RWPE1 (cell line): ENCODE measurements at regions not wholly inside any gene's neighbourhood (a gene's known extent, or its start where the extent isn't known, plus 50 kb on each side); places are given as distances from the start of the nearest gene placed in this dataset.

ENCODE experiments used
- CTCF ChIA-PET: fragments of 350-600 bp; sonication (Branson Sonifier 250); formaldehyde crosslinking; extraction: SDS; loops from one replicate; lab custom pipeline; 2021; lab: Yijun Ruan, JAX
- POLR2A ChIA-PET: fragments of 400-600 bp; formaldehyde crosslinking; extraction: SDS; loops from one replicate; lab custom pipeline; 2020; ENCODE audit warnings: antibody characterized with exemption; ENCODE audit not compliant: low non-redundant PET; lab: Yijun Ruan, JAX
- DNase-seq: peaks from one replicate; pipeline ENCODE4 v3.0.0; 2012; ENCODE audit warnings: low spot score
- H3K27ac ChIP-seq: fragments of 450-650 bp; 2 replicates; pipeline ENCODE4 v1.5.1; 2017
- TF ChIP-seq, protein P1 (sequence below): fragments of 450-650 bp; conservative IDR thresholded peaks from 2 replicates; pipeline ENCODE4 v1.5.1; 2017; ENCODE audit warnings: low read depth, mild to moderate bottlenecking

DNA sequence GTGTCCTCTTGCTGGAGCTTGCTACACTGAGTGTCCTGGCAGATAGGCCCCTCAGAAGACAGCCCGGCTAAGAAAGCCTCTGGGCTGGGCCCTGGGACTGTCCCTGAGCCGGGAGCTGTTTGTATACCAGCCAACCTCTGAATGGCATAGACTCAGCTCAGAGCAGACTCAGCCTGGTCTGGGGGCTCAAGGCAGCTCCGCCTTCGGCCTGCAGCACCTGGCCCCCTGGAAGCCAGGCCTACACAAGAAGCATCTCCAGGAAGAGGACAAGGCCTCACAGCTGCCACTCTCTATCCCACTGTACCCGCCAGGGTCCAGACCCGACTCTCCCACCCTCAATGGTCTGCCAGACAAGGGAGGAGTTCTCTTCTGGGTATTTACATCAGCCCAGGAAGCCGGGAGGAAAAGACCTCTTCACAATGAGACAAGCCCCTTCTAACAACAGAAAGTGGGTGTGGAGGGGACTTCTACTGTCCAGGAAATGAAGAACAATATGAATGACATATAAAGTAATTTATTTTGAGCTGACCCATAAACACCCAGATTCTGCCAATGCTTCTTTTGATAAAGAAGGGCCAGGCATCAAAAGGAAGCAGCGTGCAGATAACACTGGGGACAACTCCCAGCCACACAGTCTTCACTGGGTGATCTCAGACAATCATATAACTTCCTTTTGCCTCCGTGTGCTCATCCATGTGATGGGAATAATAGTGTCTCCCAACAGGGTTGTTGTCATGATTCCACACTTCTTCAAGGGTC is 110.2 kb downstream of the TPRA1 start:
- POLR2A ChIA-PET: no interaction called here
- H3K27ac ChIP-seq: no peak overlapping the region
- DNase-seq: no peak
- TF ChIP-seq, protein P1, sequence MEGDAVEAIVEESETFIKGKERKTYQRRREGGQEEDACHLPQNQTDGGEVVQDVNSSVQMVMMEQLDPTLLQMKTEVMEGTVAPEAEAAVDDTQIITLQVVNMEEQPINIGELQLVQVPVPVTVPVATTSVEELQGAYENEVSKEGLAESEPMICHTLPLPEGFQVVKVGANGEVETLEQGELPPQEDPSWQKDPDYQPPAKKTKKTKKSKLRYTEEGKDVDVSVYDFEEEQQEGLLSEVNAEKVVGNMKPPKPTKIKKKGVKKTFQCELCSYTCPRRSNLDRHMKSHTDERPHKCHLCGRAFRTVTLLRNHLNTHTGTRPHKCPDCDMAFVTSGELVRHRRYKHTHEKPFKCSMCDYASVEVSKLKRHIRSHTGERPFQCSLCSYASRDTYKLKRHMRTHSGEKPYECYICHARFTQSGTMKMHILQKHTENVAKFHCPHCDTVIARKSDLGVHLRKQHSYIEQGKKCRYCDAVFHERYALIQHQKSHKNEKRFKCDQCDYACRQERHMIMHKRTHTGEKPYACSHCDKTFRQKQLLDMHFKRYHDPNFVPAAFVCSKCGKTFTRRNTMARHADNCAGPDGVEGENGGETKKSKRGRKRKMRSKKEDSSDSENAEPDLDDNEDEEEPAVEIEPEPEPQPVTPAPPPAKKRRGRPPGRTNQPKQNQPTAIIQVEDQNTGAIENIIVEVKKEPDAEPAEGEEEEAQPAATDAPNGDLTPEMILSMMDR: no peak
- CTCF ChIA-PET: interaction anchor here (0.6 to 0.8 kb wide), 2 partner anchors 50 to 67 kb away, joined by 3 to 5 read pairs; no protein-coding TSS in a partner anchor

DNA sequence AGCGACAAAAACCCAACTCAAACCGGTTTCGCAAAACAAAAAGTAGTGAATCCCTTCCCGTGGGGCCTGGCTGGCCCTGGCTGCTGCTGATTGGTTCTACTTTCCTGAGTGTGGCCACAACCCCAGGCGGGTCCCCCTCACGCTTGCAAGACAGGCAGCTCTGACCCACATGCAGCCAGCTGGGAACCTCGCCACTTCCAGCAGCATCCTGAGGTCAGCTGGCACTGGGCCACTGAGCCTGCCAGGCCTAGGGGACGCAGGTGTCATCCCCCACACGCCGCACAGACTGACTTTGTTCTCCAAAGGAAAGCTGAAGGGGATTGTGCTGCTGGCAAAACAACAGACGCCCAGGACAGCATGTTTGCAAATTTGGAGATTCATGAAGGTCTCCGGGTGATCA is 111.1 kb downstream of the TPRA1 start:
- no peak for DNase-seq
- TF ChIP-seq, protein P1: no peak
- no peak overlapping the region for H3K27ac ChIP-seq
- ChIA-PET POLR2A (no interaction called here), CTCF (interaction anchor here (0.6 to 0.8 kb wide), 2 partner anchors 51 to 68 kb away, joined by 3 to 5 read pairs; no protein-coding TSS in a partner anchor)

DNA sequence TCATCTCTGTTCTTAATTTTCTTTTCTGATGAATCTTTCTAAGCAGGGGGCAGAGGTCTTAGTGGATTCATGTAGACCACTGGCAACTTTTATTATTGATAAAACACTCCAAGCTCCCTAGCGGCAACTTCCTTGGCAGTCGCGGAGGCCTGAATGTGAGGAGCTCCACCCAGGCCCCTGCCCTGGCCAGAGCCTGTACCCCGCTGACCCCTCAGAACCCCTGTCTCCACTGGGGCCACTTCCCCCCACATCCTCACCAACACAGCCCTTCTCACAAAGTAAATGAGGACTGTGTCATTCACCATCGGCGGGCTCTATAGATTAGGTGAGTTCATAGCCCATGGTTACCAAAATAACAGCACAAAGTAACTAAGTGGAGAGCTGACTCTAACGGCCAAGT is 111.6 kb downstream of the TPRA1 start:
- CTCF ChIA-PET: no interaction called here
- POLR2A ChIA-PET: no interaction called here
- TF ChIP-seq, protein P1: no peak
- DNase-seq: no peak
- no peak overlapping the region for H3K27ac ChIP-seq

DNA sequence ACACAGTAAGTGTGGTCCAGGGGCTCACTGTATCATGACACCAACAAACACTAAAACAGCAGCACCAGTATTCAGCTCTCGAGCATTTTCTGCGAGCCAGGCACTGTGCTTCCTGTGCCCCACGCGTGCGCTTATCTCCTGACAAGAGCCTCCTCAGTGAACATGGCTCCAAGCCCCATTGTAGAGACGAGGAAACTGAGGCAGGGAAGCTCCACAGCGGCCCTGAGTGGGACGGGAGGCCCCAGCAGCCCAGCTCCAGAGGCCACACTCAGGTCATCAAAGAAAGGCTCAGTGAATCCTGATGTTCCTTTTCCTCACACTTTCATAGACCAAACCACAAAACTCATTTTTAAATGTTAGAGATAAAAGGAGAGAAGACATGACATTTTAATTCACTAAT is 113.1 kb downstream of the TPRA1 start:
- POLR2A ChIA-PET: no interaction called here
- TF ChIP-seq, protein P1: no peak
- H3K27ac ChIP-seq: no peak overlapping the region
- no peak for DNase-seq
- CTCF ChIA-PET: no interaction called here

DNA sequence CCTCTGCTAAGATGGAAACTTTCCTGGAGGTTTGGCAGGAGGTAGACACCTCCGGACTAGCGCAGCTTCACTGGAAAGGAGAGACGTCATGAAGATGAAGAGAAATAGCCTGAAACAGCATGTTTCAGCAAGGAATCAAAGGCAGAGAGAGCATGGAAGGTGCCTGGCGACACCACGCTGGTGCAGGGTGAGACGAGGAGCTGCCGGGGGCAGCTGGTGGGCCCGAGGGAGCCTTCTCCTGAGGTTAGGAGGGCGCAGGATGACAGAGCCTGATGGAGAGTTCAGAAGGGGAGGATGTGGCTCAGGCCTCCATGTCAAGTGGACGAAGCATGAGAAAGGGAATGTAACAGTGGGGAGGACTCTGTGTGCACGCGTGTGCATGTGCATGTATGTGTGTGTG is 113.6 kb downstream of the TPRA1 start:
- ChIA-PET CTCF (no interaction called here), POLR2A (no interaction called here)
- no peak for DNase-seq
- TF ChIP-seq, protein P1: no peak
- no peak overlapping the region for H3K27ac ChIP-seq

DNA sequence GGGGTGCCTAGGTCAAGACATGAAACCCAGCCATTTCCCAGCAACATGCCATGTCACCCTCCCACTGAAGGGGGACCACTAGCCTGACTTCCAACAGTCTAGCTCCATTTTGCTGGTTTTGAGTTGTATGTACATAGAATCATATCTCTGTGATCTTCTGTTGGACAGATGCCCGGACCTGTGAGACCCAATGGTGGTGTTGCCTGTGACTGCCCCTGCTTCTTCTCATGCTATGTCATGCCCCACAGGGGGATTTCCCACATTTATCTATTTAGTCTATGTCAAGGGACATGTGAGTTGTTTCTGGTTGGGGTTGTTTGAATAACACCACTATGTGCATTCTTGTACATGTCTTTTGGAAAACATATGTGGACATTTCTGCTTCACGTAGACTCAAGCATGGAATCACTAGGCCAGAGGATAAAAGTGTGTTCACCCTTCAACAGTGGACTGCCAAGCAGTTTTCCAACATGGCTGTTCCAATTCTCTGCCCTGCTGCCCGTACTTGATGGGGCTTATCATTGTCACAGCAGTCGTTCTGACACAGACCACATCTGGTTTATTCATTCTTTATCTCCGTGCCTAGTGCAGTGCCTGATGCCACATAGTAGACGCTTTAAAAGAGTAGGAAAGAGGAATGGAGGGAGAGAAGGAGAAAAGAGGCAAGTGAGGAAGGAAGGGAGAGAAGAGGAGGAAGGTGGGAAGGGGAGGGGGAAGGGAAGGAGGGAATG is 114.4 kb downstream of the TPRA1 start:
- CTCF ChIA-PET: no interaction called here
- no peak overlapping the region for H3K27ac ChIP-seq
- POLR2A ChIA-PET: no interaction called here
- TF ChIP-seq, protein P1: no peak
- no peak for DNase-seq
